ENCODE measurements at regions not wholly inside any gene's neighbourhood (a gene's known extent, or its start where the extent isn't known, plus 50 kb on each side); places are given as distances from the start of the nearest gene placed in this dataset.

- H3K4me3 ChIP-seq (ENCODE audit: low read depth, low read length) = no peak overlapping the region
- TF ChIP-seq CTCF (IDR thresholded peaks at IDR 0.05; ENCODE audit: borderline replicate concordance, insufficient read depth, low read depth, low read length) = no peak
Measured at GRCh38 chr2:53438692-53439091, 328.9 kb upstream of the CHAC2 start.

GRCh38 chr2:53438100-53438499 is 329.5 kb upstream of the CHAC2 start:
- TF ChIP-seq CTCF (IDR thresholded peaks at IDR 0.05; ENCODE audit: borderline replicate concordance, insufficient read depth, low read depth, low read length) = no peak
- no peak overlapping the region for H3K4me3 ChIP-seq (ENCODE audit: low read depth, low read length)

- H3K4me3 ChIP-seq (ENCODE audit: low read depth, low read length) = no peak overlapping the region
- no peak for TF ChIP-seq CTCF (IDR thresholded peaks at IDR 0.05; ENCODE audit: borderline replicate concordance, insufficient read depth, low read depth, low read length)
Measured at GRCh38 chr2:53437371-53437770, 330.2 kb upstream of the CHAC2 start.

GRCh38 chr2:53436882-53437281 is 330.7 kb upstream of the CHAC2 start:
- H3K4me3 ChIP-seq (ENCODE audit: low read depth, low read length) = no peak overlapping the region
- no peak for TF ChIP-seq CTCF (IDR thresholded peaks at IDR 0.05; ENCODE audit: borderline replicate concordance, insufficient read depth, low read depth, low read length)

- no peak overlapping the region for H3K4me3 ChIP-seq (ENCODE audit: low read depth, low read length)
- TF ChIP-seq CTCF (IDR thresholded peaks at IDR 0.05; ENCODE audit: borderline replicate concordance, insufficient read depth, low read depth, low read length) = no peak
Measured at GRCh38 chr2:53435610-53436009, 332.0 kb upstream of the CHAC2 start.

- TF ChIP-seq CTCF (IDR thresholded peaks at IDR 0.05; ENCODE audit: borderline replicate concordance, insufficient read depth, low read depth, low read length) = no peak
- H3K4me3 ChIP-seq (ENCODE audit: low read depth, low read length) = no peak overlapping the region
Measured at GRCh38 chr2:53434466-53434865, 333.1 kb upstream of the CHAC2 start.

GRCh38 chr2:53432936-53433335 is 334.7 kb upstream of the CHAC2 start:
- H3K4me3 ChIP-seq (ENCODE audit: low read depth, low read length) = no peak overlapping the region
- no peak for TF ChIP-seq CTCF (IDR thresholded peaks at IDR 0.05; ENCODE audit: borderline replicate concordance, insufficient read depth, low read depth, low read length)
